ENCODE measurements at regions not wholly inside any gene's neighbourhood (a gene's known extent, or its start where the extent isn't known, plus 50 kb on each side); places are given as distances from the start of the nearest gene placed in this dataset.

DNA sequence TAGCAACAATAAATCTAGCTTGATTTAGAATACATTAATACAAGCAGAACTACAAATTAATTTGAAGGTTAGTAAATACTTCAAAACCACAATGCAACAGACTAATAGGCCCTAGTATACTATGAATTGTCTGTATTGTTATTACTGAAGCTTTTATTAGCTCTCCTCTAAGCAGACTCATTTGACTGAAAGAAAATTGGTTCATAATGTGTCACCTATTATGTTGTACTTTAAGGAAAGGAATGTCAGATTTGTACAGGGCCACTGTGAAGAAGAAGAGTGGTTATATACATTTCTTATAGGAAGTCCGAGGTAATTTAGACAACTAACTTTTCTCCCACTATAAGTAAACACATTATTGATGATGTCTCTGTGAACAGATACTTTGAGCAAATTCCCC, 954.5 kb downstream of the ZPLD1 start:
- TF ChIP-seq, protein P1, sequence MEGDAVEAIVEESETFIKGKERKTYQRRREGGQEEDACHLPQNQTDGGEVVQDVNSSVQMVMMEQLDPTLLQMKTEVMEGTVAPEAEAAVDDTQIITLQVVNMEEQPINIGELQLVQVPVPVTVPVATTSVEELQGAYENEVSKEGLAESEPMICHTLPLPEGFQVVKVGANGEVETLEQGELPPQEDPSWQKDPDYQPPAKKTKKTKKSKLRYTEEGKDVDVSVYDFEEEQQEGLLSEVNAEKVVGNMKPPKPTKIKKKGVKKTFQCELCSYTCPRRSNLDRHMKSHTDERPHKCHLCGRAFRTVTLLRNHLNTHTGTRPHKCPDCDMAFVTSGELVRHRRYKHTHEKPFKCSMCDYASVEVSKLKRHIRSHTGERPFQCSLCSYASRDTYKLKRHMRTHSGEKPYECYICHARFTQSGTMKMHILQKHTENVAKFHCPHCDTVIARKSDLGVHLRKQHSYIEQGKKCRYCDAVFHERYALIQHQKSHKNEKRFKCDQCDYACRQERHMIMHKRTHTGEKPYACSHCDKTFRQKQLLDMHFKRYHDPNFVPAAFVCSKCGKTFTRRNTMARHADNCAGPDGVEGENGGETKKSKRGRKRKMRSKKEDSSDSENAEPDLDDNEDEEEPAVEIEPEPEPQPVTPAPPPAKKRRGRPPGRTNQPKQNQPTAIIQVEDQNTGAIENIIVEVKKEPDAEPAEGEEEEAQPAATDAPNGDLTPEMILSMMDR (IDR thresholded peaks at IDR 0.05; ENCODE audit: poor library complexity): no peak
- no peak for TF ChIP-seq EZH2phosphoT487 (IDR thresholded peaks at IDR 0.05; ENCODE audit: low read depth, severe bottlenecking, unreplicated experiment)
- TF ChIP-seq EZH2 (IDR thresholded peaks at IDR 0.05; ENCODE audit: borderline replicate concordance): no peak
